HEK293 (cell line): ENCODE measurements at regions not wholly inside any gene's neighbourhood (a gene's known extent, or its start where the extent isn't known, plus 50 kb on each side); places are given as distances from the start of the nearest gene placed in this dataset.

ENCODE experiments used
- CTCF ChIA-PET: fragments of 350-600 bp; formaldehyde crosslinking; extraction: SDS; loops from one replicate; lab custom pipeline; 2021; ENCODE audit warnings: antibody characterized with exemption; lab: Yijun Ruan, JAX
- POLR2A ChIA-PET: fragments of 300-600 bp; formaldehyde crosslinking; extraction: SDS; loops from one replicate; lab custom pipeline; 2020; ENCODE audit warnings: antibody characterized with exemption, inconsistent platforms; lab: Yijun Ruan, JAX
- H3K27ac ChIP-seq: fragments of 200-500 bp; sonication (Bioruptor generic); 2 replicates; pipeline ENCODE4 v1.5.1; 2014; ENCODE audit warnings: low read depth, low read length, control low read depth, inconsistent platforms; ENCODE audit errors: extremely low read depth
- H3K36me3 ChIP-seq, 2 experiments: fragments of 200-500 bp in 1 of 2; sonication (Bioruptor generic) in 1 of 2; 1 replicate in 1 of 2; 2 replicates in 1 of 2; pipeline ENCODE4 v1.5.1; 2014 to 2017; ENCODE audit warnings: inconsistent platforms in 2 of 2, low read length in 2 of 2; ENCODE audit not compliant: control insufficient read depth in 2 of 2, insufficient read depth in 1 of 2
- H3K4me1 ChIP-seq: fragments of 200-500 bp; sonication (Bioruptor generic); 2 replicates; pipeline ENCODE4 v1.5.1; 2014; ENCODE audit warnings: mild to moderate bottlenecking, low read length, inconsistent platforms; ENCODE audit not compliant: control insufficient read depth, insufficient read depth
- H3K4me3 ChIP-seq: 2 replicates; pipeline ENCODE4 v1.5.1; 2011; ENCODE audit warnings: low read depth, mild to moderate bottlenecking, control low read depth, low read length, moderate library complexity
- H3K9me3 ChIP-seq: fragments of 200-500 bp; sonication (Bioruptor generic); 2 replicates; pipeline ENCODE4 v1.5.1; 2014; ENCODE audit warnings: low read depth, low read length, inconsistent platforms; ENCODE audit not compliant: control insufficient read depth, insufficient read depth
- EGR2 ChIP-seq: fragments of 450-650 bp; formaldehyde crosslinking; IDR thresholded peaks from 2 replicates; pipeline ENCODE4 v1.5.1; 2016; ENCODE audit warnings: low read depth, missing biosample characterization, missing genetic modification characterization
- GLIS1 ChIP-seq: fragments of 450-650 bp; formaldehyde crosslinking; IDR thresholded peaks from 2 replicates; pipeline ENCODE4 v1.5.1; 2016; ENCODE audit warnings: missing biosample characterization, missing genetic modification characterization
- IKZF3 ChIP-seq: fragments of 450-650 bp; IDR thresholded peaks from 2 replicates; pipeline ENCODE4 v1.5.0; 2018; ENCODE audit warnings: missing biosample characterization, mild to moderate bottlenecking, missing genetic modification characterization, moderate library complexity
- MEIS1 ChIP-seq: sonication (generic); formaldehyde crosslinking; IDR thresholded peaks from 2 replicates; pipeline ENCODE4 v1.8.1; 2022; ENCODE audit warnings: missing genetic modification reagents, mild to moderate bottlenecking, borderline replicate concordance
- MYNN ChIP-seq: fragments of 450-650 bp; formaldehyde crosslinking; IDR thresholded peaks from 2 replicates; pipeline ENCODE4 v1.5.1; 2016; ENCODE audit warnings: missing biosample characterization, missing genetic modification characterization, borderline replicate concordance
- PATZ1 ChIP-seq: fragments of 450-650 bp; formaldehyde crosslinking; IDR thresholded peaks from 2 replicates; pipeline ENCODE4 v1.5.1; 2016; ENCODE audit warnings: missing biosample characterization, missing genetic modification characterization
- SCRT2 ChIP-seq: fragments of 450-650 bp; formaldehyde crosslinking; IDR thresholded peaks from 2 replicates; pipeline ENCODE4 v1.5.1; 2016; ENCODE audit warnings: missing biosample characterization, missing genetic modification characterization
- YY1 ChIP-seq: fragments of 450-650 bp; formaldehyde crosslinking; IDR thresholded peaks from 2 replicates; pipeline ENCODE4 v1.5.1; 2018; ENCODE audit warnings: missing biosample characterization, missing genetic modification characterization
- ZBTB21 ChIP-seq: fragments of 450-650 bp; formaldehyde crosslinking; IDR thresholded peaks from 2 replicates; pipeline ENCODE4 v1.5.1; 2017; ENCODE audit warnings: missing biosample characterization, missing genetic modification characterization
- ZBTB26 ChIP-seq: fragments of 450-650 bp; formaldehyde crosslinking; optimal IDR thresholded peaks from 2 replicates; pipeline ENCODE3; 2016; ENCODE audit warnings: missing biosample characterization, mild to moderate bottlenecking, missing genetic modification characterization
- ZFP41 ChIP-seq: fragments of 450-650 bp; formaldehyde crosslinking; IDR thresholded peaks from 2 replicates; pipeline ENCODE4 v1.5.1; 2016; ENCODE audit warnings: missing biosample characterization, missing genetic modification characterization, borderline replicate concordance
- ZFP69B ChIP-seq: fragments of 450-650 bp; formaldehyde crosslinking; IDR thresholded peaks from 2 replicates; pipeline ENCODE4 v1.5.1; 2016; ENCODE audit warnings: missing biosample characterization, missing genetic modification characterization
- ZNF2 ChIP-seq: fragments of 450-650 bp; formaldehyde crosslinking; IDR thresholded peaks from 2 replicates; pipeline ENCODE4 v1.5.1; 2016; ENCODE audit warnings: missing biosample characterization, missing genetic modification characterization
- ZNF211 ChIP-seq: fragments of 450-650 bp; formaldehyde crosslinking; IDR thresholded peaks from 2 replicates; pipeline ENCODE4 v1.5.1; 2016; ENCODE audit warnings: low read depth, missing biosample characterization, missing genetic modification characterization
- ZNF214 ChIP-seq: fragments of 450-650 bp; formaldehyde crosslinking; IDR thresholded peaks from 2 replicates; pipeline ENCODE4 v1.5.1; 2017; ENCODE audit warnings: missing biosample characterization, mild to moderate bottlenecking, missing genetic modification characterization, borderline replicate concordance
- ZNF433 ChIP-seq: fragments of 450-650 bp; formaldehyde crosslinking; IDR thresholded peaks from 2 replicates; pipeline ENCODE4 v1.5.1; 2016; ENCODE audit warnings: missing biosample characterization, missing genetic modification characterization, low read depth
- ZNF48 ChIP-seq: fragments of 450-650 bp; formaldehyde crosslinking; IDR thresholded peaks from 2 replicates; pipeline ENCODE4 v1.5.1; 2016; ENCODE audit warnings: missing biosample characterization, missing genetic modification characterization
- ZNF514 ChIP-seq: fragments of 450-650 bp; formaldehyde crosslinking; IDR thresholded peaks from 2 replicates; pipeline ENCODE4 v1.5.1; 2016; ENCODE audit warnings: missing biosample characterization, missing genetic modification characterization
- ZNF555 ChIP-seq: fragments of 450-650 bp; formaldehyde crosslinking; conservative IDR thresholded peaks from 2 replicates; pipeline ENCODE4 v1.5.1; 2017; ENCODE audit warnings: missing biosample characterization, mild to moderate bottlenecking, missing genetic modification characterization, inconsistent platforms
- ZNF596 ChIP-seq: fragments of 450-650 bp; IDR thresholded peaks from 2 replicates; pipeline ENCODE4 v1.5.0; 2018; ENCODE audit warnings: missing biosample characterization, mild to moderate bottlenecking, missing genetic modification characterization, moderate library complexity
- ZNF626 ChIP-seq: fragments of 450-650 bp; sonication (Bioruptor Pico); formaldehyde crosslinking; IDR thresholded peaks from 2 replicates; pipeline ENCODE4 v1.5.1; 2018; ENCODE audit warnings: missing biosample characterization, missing genetic modification characterization, inconsistent platforms
- ZNF629 ChIP-seq: fragments of 450-650 bp; formaldehyde crosslinking; IDR thresholded peaks from 2 replicates; pipeline ENCODE4 v1.5.1; 2017; ENCODE audit warnings: missing biosample characterization, missing genetic modification characterization
- ZNF645 ChIP-seq: fragments of 450-650 bp; formaldehyde crosslinking; IDR thresholded peaks from 2 replicates; pipeline ENCODE4; 2016; ENCODE audit warnings: missing biosample characterization, missing genetic modification characterization
- ZNF654 ChIP-seq: fragments of 450-650 bp; formaldehyde crosslinking; IDR thresholded peaks from 2 replicates; pipeline ENCODE4 v1.5.1; 2016; ENCODE audit warnings: low read depth, missing biosample characterization, missing genetic modification characterization
- ZNF701 ChIP-seq: fragments of 450-650 bp; formaldehyde crosslinking; IDR thresholded peaks from 2 replicates; pipeline ENCODE4 v1.5.1; 2016; ENCODE audit warnings: missing biosample characterization, missing genetic modification characterization
- ZNF704 ChIP-seq: fragments of 450-650 bp; formaldehyde crosslinking; IDR thresholded peaks from 2 replicates; pipeline ENCODE4 v1.5.1; 2016; ENCODE audit warnings: missing biosample characterization, missing genetic modification characterization
- ZNF776 ChIP-seq: fragments of 450-650 bp; formaldehyde crosslinking; IDR thresholded peaks from 2 replicates; pipeline ENCODE4 v1.5.0; 2017; ENCODE audit warnings: missing biosample characterization, missing genetic modification characterization, borderline replicate concordance
- ZNF837 ChIP-seq: fragments of 450-650 bp; formaldehyde crosslinking; IDR thresholded peaks from 2 replicates; pipeline ENCODE4 v1.5.1; 2016; ENCODE audit warnings: missing biosample characterization, missing genetic modification characterization
- ZNF843 ChIP-seq: fragments of 450-650 bp; formaldehyde crosslinking; IDR thresholded peaks from 2 replicates; pipeline ENCODE4 v1.5.1; 2016; ENCODE audit warnings: missing biosample characterization, missing genetic modification characterization

- ChIA-PET CTCF (no interaction called here), POLR2A (no interaction called here)
- Histone ChIP-seq H3K36me3 (no peaks in the 10 kb centered on the region), H3K27ac (no peak overlapping the region), H3K9me3 (no peaks in the 10 kb centered on the region), H3K4me3 (no peak overlapping the region), H3K4me1 (no peaks in the 10 kb centered on the region)
- TF ChIP-seq ZNF514 (no peak), YY1 (tag by site-specific recombination) (no peak), ZNF704 (no peak), ZNF626 (tag by site-specific recombination) (no peak), ZNF837 (no peak), ZBTB21 (tag by site-specific recombination) (no peak), ZNF843 (tag by site-specific recombination) (no peak), ZNF701 (tag by site-specific recombination) (no peak), ZNF776 (tag by site-specific recombination) (no peak)
Measured at GRCh38 chr1:29549001-29549400, 312.7 kb downstream of the PTPRU start.

- Histone ChIP-seq H3K9me3 (no peaks in the 10 kb centered on the region), H3K27ac (no peak overlapping the region), H3K36me3 (no peaks in the 10 kb centered on the region), H3K4me3 (no peak overlapping the region), H3K4me1 (no peaks in the 10 kb centered on the region)
- TF ChIP-seq ZNF2 = no peak
- ChIA-PET POLR2A (no interaction called here), CTCF (no interaction called here)
Measured at GRCh38 chr1:29548091-29548490, 311.8 kb downstream of the PTPRU start.

- TF ChIP-seq ZNF48 (tag by site-specific recombination) (no peak), ZNF214 (no peak), EGR2 (tag by site-specific recombination) (no peak), ZFP69B (tag by site-specific recombination) (no peak), ZNF211 (no peak), SCRT2 (tag by site-specific recombination) (no peak), ZNF629 (tag by site-specific recombination) (no peak), ZNF837 (no peak), ZFP41 (tag by site-specific recombination) (no peak), PATZ1 (tag by site-specific recombination) (no peak), ZBTB26 (tag by site-specific recombination) (no peak), ZNF645 (tag by site-specific recombination) (no peak), MYNN (tag by site-specific recombination) (no peak), ZNF596 (tag by site-specific recombination) (no peak), ZNF654 (tag by site-specific recombination) (no peak), ZNF555 (tag by site-specific recombination) (no peak), ZNF433 (tag by site-specific recombination) (no peak), GLIS1 (no peak), MEIS1 (no peak), IKZF3 (tag by site-specific recombination) (no peak)
- no peaks in the 10 kb centered on the region for H3K9me3 ChIP-seq
- H3K4me1 ChIP-seq = no peaks in the 10 kb centered on the region
- H3K4me3 ChIP-seq = no peak overlapping the region
- no peak overlapping the region for H3K27ac ChIP-seq
- ChIA-PET CTCF (no interaction called here), POLR2A (no interaction called here)
- no peaks in the 10 kb centered on the region for H3K36me3 ChIP-seq
Measured at GRCh38 chr1:29547300-29547699, 311.0 kb downstream of the PTPRU start.
